GM12878 (cell line): ENCODE measurements at regions not wholly inside any gene's neighbourhood (a gene's known extent, or its start where the extent isn't known, plus 50 kb on each side); places are given as distances from the start of the nearest gene placed in this dataset.

Experiments
- ATAC-seq: fragments of 200-7000 bp; cut with Tn5 transposase; 3 replicates; pipeline ENCODE4 v1.9.1; 2020; ENCODE audit warnings: mild to moderate bottlenecking, moderate library complexity
- BruUV-seq: library from RNA; stranded (reverse); fragments of 400-500 nt; replicated peaks from 2 replicates; lab custom pipeline; 2021; lab: Mats Ljungman, UMichigan
- CTCF ChIA-PET: fragments of 300-600 bp; sonication (Branson Sonifier 250); formaldehyde crosslinking; extraction: SDS; loops from one replicate; lab custom pipeline; 2021; ENCODE audit warnings: inconsistent platforms; lab: Yijun Ruan, JAX
- POLR2A ChIA-PET: fragments of 350-600 bp; formaldehyde crosslinking; extraction: SDS; loops from one replicate; lab custom pipeline; 2021; ENCODE audit warnings: inconsistent platforms; lab: Charles Lee
- RAD21 ChIA-PET: fragments of 300-600 bp; sonication (Branson Sonifier 250); formaldehyde crosslinking; loops from one replicate; lab custom pipeline; 2023; ENCODE audit warnings: antibody characterized with exemption; ENCODE audit not compliant: unreplicated experiment; lab: Charles Lee
- SMC1A ChIA-PET: fragments of 300-600 bp; sonication (Branson Sonifier 250); formaldehyde crosslinking; loops from one replicate; lab custom pipeline; 2023; ENCODE audit not compliant: unreplicated experiment, uncharacterized antibody; lab: Charles Lee
- DNase-seq: peaks from one replicate; pipeline ENCODE4 v3.0.0-alpha.2; 2011; ENCODE audit warnings: low read depth, low spot score
- FAIRE-seq: peaks from 3 replicates; lab custom pipeline; 2011; peaks lifted over from hg19 to GRCh38; lab: Jason Lieb, UNC
- H2AFZ ChIP-seq: 2 replicates; pipeline ENCODE4 v1.6.0; 2011; ENCODE audit warnings: low read depth, low read length, control low read depth; ENCODE audit not compliant: control insufficient read depth
- H3K27ac ChIP-seq: 2 replicates; pipeline ENCODE4 v1.5.1; 2011; ENCODE audit warnings: control low read depth; ENCODE audit not compliant: control insufficient read depth, insufficient read depth
- H3K27me3 ChIP-seq, 2 experiments: replicated peaks in 1 of 2; 2 replicates each; pipeline versions ENCODE4 v1.6.0 to v1.6.1; 2011; ENCODE audit warnings: low read length in 1 of 2; ENCODE audit not compliant: control insufficient read depth in 2 of 2, insufficient read depth in 2 of 2
- H3K36me3 ChIP-seq, 2 experiments: 2 replicates each; pipeline ENCODE4 v1.5.1; 2011; ENCODE audit warnings: low read length in 1 of 2; ENCODE audit not compliant: control insufficient read depth in 2 of 2, insufficient read depth in 2 of 2
- H3K4me1 ChIP-seq: 2 replicates; pipeline ENCODE4 v1.6.1; 2011; ENCODE audit warnings: mild to moderate bottlenecking, low read length, moderate library complexity, mixed read lengths; ENCODE audit not compliant: control insufficient read depth, insufficient read depth
- H3K4me2 ChIP-seq: 2 replicates; pipeline ENCODE4 v1.6.0; 2011; ENCODE audit warnings: control low read depth; ENCODE audit not compliant: control insufficient read depth, insufficient read depth
- H3K4me3 ChIP-seq: fragments of 200-600 bp; sonication (generic); 2 replicates; pipeline ENCODE4 v1.5.1; 2016
- H3K79me2 ChIP-seq: 2 replicates; pipeline ENCODE4 v1.6.0; 2011; ENCODE audit warnings: low read length; ENCODE audit not compliant: control insufficient read depth, insufficient read depth
- H3K9ac ChIP-seq: 2 replicates; pipeline ENCODE4 v1.8.0; 2011; ENCODE audit warnings: low read length, control low read depth, mixed read lengths; ENCODE audit not compliant: control insufficient read depth, insufficient read depth
- H3K9me3 ChIP-seq: replicated peaks from 3 replicates; pipeline ENCODE4 v1.5.1; 2011; ENCODE audit warnings: mild to moderate bottlenecking, low read length; ENCODE audit not compliant: control insufficient read depth, insufficient read depth
- H4K20me1 ChIP-seq: 2 replicates; pipeline ENCODE4 v1.6.0; 2011; ENCODE audit not compliant: control insufficient read depth, insufficient read depth
- ATF3 ChIP-seq: IDR thresholded peaks from 2 replicates; pipeline ENCODE4 v1.6.1; 2011; ENCODE audit warnings: low read depth, mild to moderate bottlenecking, low read length, moderate library complexity, borderline replicate concordance; ENCODE audit errors: extremely low read depth
- ATF7 ChIP-seq: fragments of 450-650 bp; IDR thresholded peaks from 2 replicates; pipeline ENCODE4 v1.6.1; 2016; ENCODE audit warnings: low read depth, mild to moderate bottlenecking
- BACH1 ChIP-seq: fragments of 450-650 bp; IDR thresholded peaks from 2 replicates; pipeline ENCODE4 v1.6.1; 2017; ENCODE audit warnings: mild to moderate bottlenecking, borderline replicate concordance
- CHD1 ChIP-seq: IDR thresholded peaks from 2 replicates; pipeline ENCODE4 v1.6.1; 2012; ENCODE audit warnings: low read depth, low read length, improper control_type of control experiment
- CUX1 ChIP-seq: IDR thresholded peaks from 2 replicates; pipeline ENCODE4 v1.6.1; 2012; ENCODE audit warnings: improper control_type of control experiment, low read depth, low read length; ENCODE audit not compliant: insufficient replicate concordance
- ESRRA ChIP-seq: IDR thresholded peaks from 2 replicates; pipeline ENCODE4 v1.6.1; 2012; ENCODE audit warnings: mild to moderate bottlenecking, low read length, improper control_type of control experiment
- HSF1 ChIP-seq: fragments of 150-350 bp; IDR thresholded peaks from 2 replicates; pipeline ENCODE4 v1.6.1; 2014; ENCODE audit warnings: mild to moderate bottlenecking, low read depth, low read length
- KLF5 ChIP-seq: fragments of 450-650 bp; IDR thresholded peaks from 2 replicates; pipeline ENCODE4 v1.6.1; 2014; ENCODE audit warnings: mild to moderate bottlenecking; ENCODE audit not compliant: partially characterized antibody
- MXI1 ChIP-seq: fragments of 150-350 bp; IDR thresholded peaks from 2 replicates; pipeline ENCODE4 v1.6.1; 2011; ENCODE audit warnings: low read depth, mild to moderate bottlenecking, inconsistent platforms, low read length, improper control_type of control experiment
- NFIC ChIP-seq: IDR thresholded peaks from 2 replicates; pipeline ENCODE4 v1.6.1; 2012; ENCODE audit warnings: low read depth, mild to moderate bottlenecking, inconsistent platforms, low read length, moderate library complexity
- NR2F1 ChIP-seq: fragments of 450-650 bp; conservative IDR thresholded peaks from 2 replicates; pipeline ENCODE4 v1.6.1; 2017; ENCODE audit warnings: mild to moderate bottlenecking
- PML ChIP-seq: IDR thresholded peaks from 2 replicates; pipeline ENCODE4 v1.6.1; 2012; ENCODE audit warnings: low read length, inconsistent platforms
- POLR2AphosphoS5 ChIP-seq: IDR thresholded peaks from 2 replicates; pipeline ENCODE4 v1.6.1; 2011; ENCODE audit warnings: mild to moderate bottlenecking, low read length, inconsistent platforms
- RB1 ChIP-seq: fragments of 450-650 bp; formaldehyde crosslinking; IDR thresholded peaks from 2 replicates; pipeline ENCODE4 v1.6.1; 2017; ENCODE audit warnings: mild to moderate bottlenecking, borderline replicate concordance
- SMAD5 ChIP-seq: IDR thresholded peaks from 2 replicates; pipeline ENCODE4 v1.6.1; 2016; ENCODE audit warnings: antibody characterized with exemption, low read depth
- STAT1 ChIP-seq: fragments of 450-650 bp; conservative IDR thresholded peaks from 2 replicates; pipeline ENCODE4 v1.6.1; 2014; ENCODE audit warnings: antibody characterized with exemption, mild to moderate bottlenecking
- TAF1 ChIP-seq: IDR thresholded peaks from 2 replicates; pipeline ENCODE4 v1.6.1; 2011; ENCODE audit warnings: mild to moderate bottlenecking, low read depth, low read length, borderline replicate concordance
- WGBS: methylation state at CpG from one replicate; pipeline ENCODE4 v1.1.6; 2016; ENCODE audit warnings: low lambda C conversion rate; ENCODE audit not compliant: insufficient replicate concordance, insufficient coverage; ENCODE audit errors: missing lambda C conversion rate; 5-methylcytosine and 5-hydroxymethylcytosine counted together
- in situ Hi-C: fragments of 300-500 bp; cut with MboI; formaldehyde crosslinking; loops from 9 replicates; pipeline ENCODE4 v1.14.3; 2018; ENCODE audit warnings: mixed read lengths
- intact Hi-C: fragments of 100-400 bp; cut with micrococcal nuclease; formaldehyde crosslinking; loops from one replicate; pipeline ENCODE4 v1.14.2; 2022; ENCODE audit not compliant: unreplicated experiment

- FAIRE-seq, result no peak
- SMC1A ChIA-PET, result interaction anchor here (0.9 to 1.7 kb wide), 5 partner anchors 9 to 111 kb away, joined by 3 to 8 read pairs (median 4); no protein-coding TSS in a partner anchor
- no peaks in the 10 kb centered on the region for H4K20me1 ChIP-seq
- no peak for TF ChIP-seq STAT1
- no peak for TF ChIP-seq CHD1
- TF ChIP-seq TAF1, result no peak
- no peak for TF ChIP-seq CUX1
- no peak for TF ChIP-seq ESRRA
- TF ChIP-seq POLR2AphosphoS5, result no peak
- no peak for TF ChIP-seq SMAD5
- TF ChIP-seq ATF7, result no peak
- no peak for TF ChIP-seq NFIC
- no peak for TF ChIP-seq RB1
- TF ChIP-seq KLF5, result no peak
- no peak for TF ChIP-seq PML
- TF ChIP-seq ATF3, result no peak
- TF ChIP-seq BACH1, result no peak
- no peak for TF ChIP-seq HSF1
- no peak for TF ChIP-seq MXI1
- no peak for TF ChIP-seq NR2F1
- no peak overlapping the region for H3K4me2 ChIP-seq
- H3K9ac ChIP-seq, result no peak overlapping the region
- no peaks in the 10 kb centered on the region; a peak in 1 of 4 replicates for H3K36me3 ChIP-seq
- DNase-seq, result no peak
- no peaks in the 10 kb centered on the region for H3K79me2 ChIP-seq
- no peak overlapping the region for H2AFZ ChIP-seq
- no TSS peak for BruUV-seq
- RAD21 ChIA-PET, result no interaction called here
- WGBS, result 94% methylated on average over 2 of the region's 2 CpGs
- H3K27me3 ChIP-seq, result no peaks in the 10 kb centered on the region
- H3K9me3 ChIP-seq, result no peaks in the 10 kb centered on the region; the same call in 2 of the 3 replicates
- CTCF ChIA-PET, result no interaction called here
- POLR2A ChIA-PET, result no interaction called here
- intact Hi-C loops, result no loop called here
- H3K27ac ChIP-seq, result no peak overlapping the region
- H3K4me1 ChIP-seq, result no peaks in the 10 kb centered on the region
- no peak overlapping the region for H3K4me3 ChIP-seq
- in situ Hi-C loops, result no loop called here
- ATAC-seq, result no peak
Measured at GRCh38 chr3:106048946-106049481, 180.2 kb upstream of the CBLB start.
